ENCODE measurements at regions not wholly inside any gene's neighbourhood (a gene's known extent, or its start where the extent isn't known, plus 50 kb on each side); places are given as distances from the start of the nearest gene placed in this dataset.
"Not testable (repeated sequence)": the region's sequence is repeated elsewhere in the genome, so short reads cannot be mapped to it uniquely, and the experiment has no call there.

- no peaks in the 10 kb centered on the region for H3K36me3 Mint-ChIP-seq
- peak overlapping the region; percentile 60 for H3K4me2 ChIP-seq
- no peak for TF ChIP-seq CTCF (IDR thresholded peaks at IDR 0.05)
- no peaks in the 10 kb centered on the region for H3K36me3 ChIP-seq
- no peak overlapping the region for H3K9ac ChIP-seq
- no peaks in the 10 kb centered on the region for H3K79me2 ChIP-seq (ENCODE audit: low read depth)
- H2AFZ ChIP-seq (replicated peaks), result no peak overlapping the region
- H3K27me3 ChIP-seq, result no peaks in the 10 kb centered on the region
- H3K9me3 Mint-ChIP-seq, result no peaks in the 10 kb centered on the region
- H3K9me3 ChIP-seq (ENCODE audit: low read depth), result no peaks in the 10 kb centered on the region
- peaks cover 12% of the 10 kb centered on the region for H3K4me1 ChIP-seq
- H3K27ac ChIP-seq, result no peak overlapping the region
- H3K4me1 Mint-ChIP-seq, result peaks cover 36% of the 10 kb centered on the region
- peaks cover 3% of the 10 kb centered on the region for H3K27me3 Mint-ChIP-seq (ENCODE audit: insufficient read depth, low read depth)
- no peak overlapping the region for H3K27ac Mint-ChIP-seq
- H3K4me3 ChIP-seq, result no peak overlapping the region
- peak overlapping the region; percentile 30 for H3K4me3 Mint-ChIP-seq
- no peaks in the 10 kb centered on the region for H4K20me1 ChIP-seq (ENCODE audit: low read depth)
- no peak for DNase-seq (ENCODE audit: low spot score)
- no peaks in the 10 kb centered on the region for H3F3A ChIP-seq (ENCODE audit: low read depth)
Measured at GRCh38 chr11:134981835-134982234, 569.8 kb upstream of the B3GAT1 start.

GRCh38 chr11:134980819-134981710 is 569.0 kb upstream of the B3GAT1 start:
- no peak overlapping the region for H3K4me2 ChIP-seq
- Mint-ChIP-seq H3K27ac (peak overlapping the region; percentile 54), H3K27me3 (ENCODE audit: insufficient read depth, low read depth) (peaks cover 3% of the 10 kb centered on the region), H3K36me3 (no peaks in the 10 kb centered on the region), H3K4me3 (no peak overlapping the region), H3K4me1 (peaks cover 34% of the 10 kb centered on the region), H3K9me3 (no peaks in the 10 kb centered on the region)
- H3K27me3 ChIP-seq, result no peaks in the 10 kb centered on the region
- no peak for TF ChIP-seq EZH2phosphoT487 (IDR thresholded peaks at IDR 0.05)
- TF ChIP-seq EZH2 (IDR thresholded peaks at IDR 0.05), result no peak
- no peak for TF ChIP-seq CTCF (IDR thresholded peaks at IDR 0.05)
- no peak for DNase-seq (ENCODE audit: low spot score)
- no peak overlapping the region for H2AFZ ChIP-seq (replicated peaks)
- H3K9ac ChIP-seq, result no peak overlapping the region
- H4K20me1 ChIP-seq (ENCODE audit: low read depth), result no peaks in the 10 kb centered on the region
- H3K36me3 ChIP-seq, result no peaks in the 10 kb centered on the region
- no peaks in the 10 kb centered on the region for H3K9me3 ChIP-seq (ENCODE audit: low read depth)
- H3K79me2 ChIP-seq (ENCODE audit: low read depth), result no peaks in the 10 kb centered on the region
- H3K4me3 ChIP-seq, result no peak overlapping the region
- H3F3A ChIP-seq (ENCODE audit: low read depth), result no peaks in the 10 kb centered on the region
- peaks cover 12% of the 10 kb centered on the region for H3K4me1 ChIP-seq
- no peak overlapping the region for H3K27ac ChIP-seq

- not testable (repeated sequence) for H2AFZ ChIP-seq (replicated peaks); H3K27ac ChIP-seq; H3K27me3 Mint-ChIP-seq (ENCODE audit: insufficient read depth, low read depth); H3K9me3 Mint-ChIP-seq; H3K4me3 ChIP-seq; H3K9ac ChIP-seq; H4K20me1 ChIP-seq (ENCODE audit: low read depth); H3K27me3 ChIP-seq; H3K4me2 ChIP-seq; H3K79me2 ChIP-seq (ENCODE audit: low read depth); H3K36me3 ChIP-seq; DNase-seq (ENCODE audit: low spot score); H3K9me3 ChIP-seq (ENCODE audit: low read depth); H3K36me3 Mint-ChIP-seq; H3F3A ChIP-seq (ENCODE audit: low read depth)
- Mint-ChIP-seq H3K4me1 (peaks cover 32% of the 10 kb centered on the region), H3K4me3 (peak overlapping the region; percentile 46), H3K27ac (peak overlapping the region; percentile 80)
- peaks cover 12% of the 10 kb centered on the region for H3K4me1 ChIP-seq
Measured at GRCh38 chr11:134979089-134979457, 567.0 kb upstream of the B3GAT1 start.

GRCh38 chr11:134978388-134979088 is 566.5 kb upstream of the B3GAT1 start:
- H3K9me3 ChIP-seq (ENCODE audit: low read depth), result no peaks in the 10 kb centered on the region
- no peaks in the 10 kb centered on the region for H4K20me1 ChIP-seq (ENCODE audit: low read depth)
- peaks cover 10% of the 10 kb centered on the region for H3K27me3 Mint-ChIP-seq (ENCODE audit: insufficient read depth, low read depth)
- H3K36me3 Mint-ChIP-seq, result no peaks in the 10 kb centered on the region
- H3K27ac Mint-ChIP-seq, result peak overlapping the region; percentile 80
- no peak for DNase-seq (ENCODE audit: low spot score)
- no peak overlapping the region for H3K4me2 ChIP-seq
- peaks cover 12% of the 10 kb centered on the region for H3K4me1 ChIP-seq
- H3K9ac ChIP-seq, result no peak overlapping the region
- H3K4me1 Mint-ChIP-seq, result peaks cover 30% of the 10 kb centered on the region
- no peaks in the 10 kb centered on the region for H3K79me2 ChIP-seq (ENCODE audit: low read depth)
- H3K4me3 ChIP-seq, result no peak overlapping the region
- no peak overlapping the region for H3K27ac ChIP-seq
- no peaks in the 10 kb centered on the region for H3F3A ChIP-seq (ENCODE audit: low read depth)
- H3K27me3 ChIP-seq, result no peaks in the 10 kb centered on the region
- H3K36me3 ChIP-seq, result no peaks in the 10 kb centered on the region
- H2AFZ ChIP-seq (replicated peaks), result no peak overlapping the region
- peak overlapping the region; percentile 46 for H3K4me3 Mint-ChIP-seq
- H3K9me3 Mint-ChIP-seq, result no peaks in the 10 kb centered on the region
- no peak for TF ChIP-seq EZH2phosphoT487 (IDR thresholded peaks at IDR 0.05)
- no peak for TF ChIP-seq EZH2 (IDR thresholded peaks at IDR 0.05)
- no peak for TF ChIP-seq CTCF (IDR thresholded peaks at IDR 0.05)
